ENCODE measurements at regions not wholly inside any gene's neighbourhood (a gene's known extent, or its start where the extent isn't known, plus 50 kb on each side); places are given as distances from the start of the nearest gene placed in this dataset.

GRCh38 chr2:11877764-11878163, 131.3 kb downstream of the LPIN1 start:
- no peak for TF ChIP-seq POLR2A (IDR thresholded peaks at IDR 0.05)
- TF ChIP-seq, protein P1, sequence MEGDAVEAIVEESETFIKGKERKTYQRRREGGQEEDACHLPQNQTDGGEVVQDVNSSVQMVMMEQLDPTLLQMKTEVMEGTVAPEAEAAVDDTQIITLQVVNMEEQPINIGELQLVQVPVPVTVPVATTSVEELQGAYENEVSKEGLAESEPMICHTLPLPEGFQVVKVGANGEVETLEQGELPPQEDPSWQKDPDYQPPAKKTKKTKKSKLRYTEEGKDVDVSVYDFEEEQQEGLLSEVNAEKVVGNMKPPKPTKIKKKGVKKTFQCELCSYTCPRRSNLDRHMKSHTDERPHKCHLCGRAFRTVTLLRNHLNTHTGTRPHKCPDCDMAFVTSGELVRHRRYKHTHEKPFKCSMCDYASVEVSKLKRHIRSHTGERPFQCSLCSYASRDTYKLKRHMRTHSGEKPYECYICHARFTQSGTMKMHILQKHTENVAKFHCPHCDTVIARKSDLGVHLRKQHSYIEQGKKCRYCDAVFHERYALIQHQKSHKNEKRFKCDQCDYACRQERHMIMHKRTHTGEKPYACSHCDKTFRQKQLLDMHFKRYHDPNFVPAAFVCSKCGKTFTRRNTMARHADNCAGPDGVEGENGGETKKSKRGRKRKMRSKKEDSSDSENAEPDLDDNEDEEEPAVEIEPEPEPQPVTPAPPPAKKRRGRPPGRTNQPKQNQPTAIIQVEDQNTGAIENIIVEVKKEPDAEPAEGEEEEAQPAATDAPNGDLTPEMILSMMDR (IDR thresholded peaks at IDR 0.05) = no peak

Measured in right lobe of liver (tissue), 4 donors.